ENCODE measurements at regions not wholly inside any gene's neighbourhood (a gene's known extent, or its start where the extent isn't known, plus 50 kb on each side); places are given as distances from the start of the nearest gene placed in this dataset.

GRCh38 chr4:22997358-22998224 is 304.9 kb downstream of the GBA3 start:
- TF ChIP-seq CTCF (IDR thresholded peaks at IDR 0.05), result no peak
- TF ChIP-seq EZH2 (IDR thresholded peaks at IDR 0.05; ENCODE audit: borderline replicate concordance, insufficient read depth, low read depth, low read length, poor library complexity, severe bottlenecking), result no peak
